ENCODE measurements at regions not wholly inside any gene's neighbourhood (a gene's known extent, or its start where the extent isn't known, plus 50 kb on each side); places are given as distances from the start of the nearest gene placed in this dataset.

DNA sequence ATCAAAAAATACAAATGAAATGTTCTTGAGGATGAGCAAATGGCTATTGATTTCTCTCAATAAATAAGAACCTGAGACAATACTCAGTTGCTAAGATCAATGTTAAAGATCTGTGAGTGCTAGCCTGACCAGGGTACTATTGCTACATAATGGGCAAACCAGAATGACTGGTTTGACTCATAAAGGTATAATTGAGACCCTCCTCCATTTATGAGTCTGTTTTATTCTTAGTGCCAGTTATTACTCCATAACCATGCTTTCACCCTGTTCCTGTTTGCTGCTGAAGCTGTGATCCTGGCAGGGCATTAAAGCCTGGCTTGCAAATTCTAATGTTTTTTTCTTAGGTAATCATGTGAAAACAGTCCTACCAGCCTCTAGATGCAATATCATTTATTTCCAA, 56.6 kb upstream of the PPM1B start:
- Histone ChIP-seq H3K36me3 (ENCODE audit: control insufficient read depth in 3 of 3, insufficient read depth in 2 of 3, low read depth in 1 of 3, low read length in 3 of 3) (no peaks in the 10 kb centered on the region), H3K4me1 (ENCODE audit: control insufficient read depth in 3 of 3, insufficient read depth in 2 of 3, low read depth in 1 of 3, low read length in 2 of 3) (no peaks in the 10 kb centered on the region), H3K27ac (ENCODE audit: low read depth in 1 of 3, low read length in 2 of 3) (no peak overlapping the region), H3K4me3 (ENCODE audit: low read depth in 1 of 3, low read length in 3 of 3) (no peak overlapping the region), H3K27me3 (ENCODE audit: control insufficient read depth in 3 of 3, insufficient read depth in 3 of 3, low read length in 3 of 3) (no peaks in the 10 kb centered on the region), H3K9me3 (ENCODE audit: control insufficient read depth in 2 of 2, insufficient read depth in 1 of 2, low read depth in 1 of 2, low read length in 1 of 2) (no peaks in the 10 kb centered on the region)
- FAIRE-seq = no peak
- DNase-seq = no peak

DNA sequence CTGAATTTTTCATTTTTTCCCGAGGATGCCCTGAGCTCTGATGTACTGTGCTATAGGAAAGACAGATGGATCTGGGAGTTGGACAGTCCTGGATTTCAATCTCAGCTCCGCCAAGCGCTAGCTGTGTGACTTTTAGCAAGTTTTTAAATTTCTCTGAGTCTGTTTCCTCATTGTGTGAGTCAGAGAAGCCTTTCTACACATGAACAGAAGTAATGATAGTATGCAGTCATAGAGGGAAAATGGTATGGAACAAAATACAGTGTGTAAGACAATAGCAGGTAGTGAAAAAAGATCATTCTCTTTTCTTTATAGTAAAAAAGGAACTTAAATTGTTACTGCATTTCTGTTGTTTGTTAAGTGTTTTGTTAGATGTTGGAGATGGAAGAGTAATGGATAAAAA, 52.4 kb upstream of the PPM1B start:
- Histone ChIP-seq H3K36me3 (ENCODE audit: control insufficient read depth in 3 of 3, insufficient read depth in 2 of 3, low read depth in 1 of 3, low read length in 3 of 3) (no peaks in the 10 kb centered on the region), H3K4me1 (ENCODE audit: control insufficient read depth in 3 of 3, insufficient read depth in 2 of 3, low read depth in 1 of 3, low read length in 2 of 3) (no peaks in the 10 kb centered on the region), H3K4me3 (ENCODE audit: low read depth in 1 of 3, low read length in 3 of 3) (no peak overlapping the region), H3K9me3 (ENCODE audit: control insufficient read depth in 2 of 2, insufficient read depth in 1 of 2, low read depth in 1 of 2, low read length in 1 of 2) (no peaks in the 10 kb centered on the region), H3K27me3 (ENCODE audit: control insufficient read depth in 3 of 3, insufficient read depth in 3 of 3, low read length in 3 of 3) (no peaks in the 10 kb centered on the region), H3K27ac (ENCODE audit: low read depth in 1 of 3, low read length in 2 of 3) (no peak overlapping the region)
- no peak for DNase-seq
- 89 to 92% (median 90%) methylated on average over 3 of the region's 3 CpGs for WGBS, 3 donors
- FAIRE-seq = no peak

DNA sequence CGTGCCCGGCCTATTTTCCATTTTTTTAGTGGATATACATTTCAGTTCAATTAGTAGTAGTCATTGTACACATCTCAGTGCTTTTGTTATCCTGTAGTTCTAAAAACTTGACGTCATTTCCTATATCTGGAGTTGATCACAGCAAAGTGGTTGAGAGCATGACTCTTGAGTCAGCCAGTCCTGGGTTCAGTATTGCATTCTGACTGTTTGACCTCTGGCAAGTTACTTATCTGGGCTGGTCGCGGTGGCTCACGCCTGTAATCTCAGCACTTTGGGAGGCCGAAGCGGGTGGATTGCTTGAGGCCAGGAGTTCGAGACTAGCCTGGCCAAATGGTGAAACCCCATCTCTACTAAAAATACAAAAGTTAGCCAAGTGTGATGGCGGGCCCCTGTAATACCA, 50.4 kb upstream of the PPM1B start:
- no peak for DNase-seq
- WGBS, 3 donors = 89 to 91% (median 90%) methylated on average over 10 of the region's 10 CpGs
- Histone ChIP-seq H3K27me3 (ENCODE audit: control insufficient read depth in 3 of 3, insufficient read depth in 3 of 3, low read length in 3 of 3) (no peaks in the 10 kb centered on the region), H3K27ac (ENCODE audit: low read depth in 1 of 3, low read length in 2 of 3) (no peak overlapping the region), H3K4me3 (ENCODE audit: low read depth in 1 of 3, low read length in 3 of 3) (no peak overlapping the region), H3K36me3 (ENCODE audit: control insufficient read depth in 3 of 3, insufficient read depth in 2 of 3, low read depth in 1 of 3, low read length in 3 of 3) (no peaks in the 10 kb centered on the region), H3K9me3 (ENCODE audit: control insufficient read depth in 2 of 2, insufficient read depth in 1 of 2, low read depth in 1 of 2, low read length in 1 of 2) (no peaks in the 10 kb centered on the region), H3K4me1 (ENCODE audit: control insufficient read depth in 3 of 3, insufficient read depth in 2 of 3, low read depth in 1 of 3, low read length in 2 of 3) (no peaks in the 10 kb centered on the region)
- no peak for FAIRE-seq

All from small intestine (tissue), 7 donors.